Mucosa of gallbladder (tissue), 1 donor: ENCODE measurements at regions not wholly inside any gene's neighbourhood (a gene's known extent, or its start where the extent isn't known, plus 50 kb on each side); places are given as distances from the start of the nearest gene placed in this dataset.
"Not testable (repeated sequence)": the region's sequence is repeated elsewhere in the genome, so short reads cannot be mapped to it uniquely, and the experiment has no call there.

Experiments used
- DNase-seq: peaks from one replicate; pipeline ENCODE4 v3.0.0-alpha.2; 2020; ENCODE audit warnings: low spot score
- donor health status: DM: no; HTN: no; CAD: no.

- DNase-seq, result no peak
Measured at GRCh38 chr4:26175006-26175786, 145.6 kb upstream of the RBPJ start.

DNA sequence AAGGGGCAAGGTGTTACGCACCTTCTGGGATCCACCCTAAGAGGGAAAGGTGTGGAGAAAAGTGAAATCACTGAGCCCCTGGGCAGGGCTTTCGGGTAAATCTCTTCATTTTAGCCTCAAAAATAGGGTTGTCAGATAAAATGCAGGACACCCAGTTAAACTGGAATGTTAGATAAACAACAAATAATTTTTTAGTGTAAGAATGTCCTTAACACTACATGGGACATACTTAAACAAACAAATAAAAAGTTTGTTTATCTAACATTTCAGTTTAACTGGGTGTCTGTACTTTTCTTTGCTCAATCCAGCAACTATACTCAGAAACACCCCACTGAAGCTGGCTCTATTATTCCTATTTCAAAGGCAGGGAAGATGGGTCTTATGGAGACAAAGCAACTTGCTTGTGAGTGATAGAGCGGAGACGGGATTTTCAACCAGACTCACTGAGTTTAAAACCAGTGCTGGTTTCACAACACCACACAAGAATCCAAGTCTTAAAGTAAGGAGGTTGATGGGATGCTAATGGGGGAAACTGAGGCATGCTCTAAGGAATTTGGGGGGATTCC is 144.8 kb upstream of the RBPJ start:
- no peak for DNase-seq

DNA sequence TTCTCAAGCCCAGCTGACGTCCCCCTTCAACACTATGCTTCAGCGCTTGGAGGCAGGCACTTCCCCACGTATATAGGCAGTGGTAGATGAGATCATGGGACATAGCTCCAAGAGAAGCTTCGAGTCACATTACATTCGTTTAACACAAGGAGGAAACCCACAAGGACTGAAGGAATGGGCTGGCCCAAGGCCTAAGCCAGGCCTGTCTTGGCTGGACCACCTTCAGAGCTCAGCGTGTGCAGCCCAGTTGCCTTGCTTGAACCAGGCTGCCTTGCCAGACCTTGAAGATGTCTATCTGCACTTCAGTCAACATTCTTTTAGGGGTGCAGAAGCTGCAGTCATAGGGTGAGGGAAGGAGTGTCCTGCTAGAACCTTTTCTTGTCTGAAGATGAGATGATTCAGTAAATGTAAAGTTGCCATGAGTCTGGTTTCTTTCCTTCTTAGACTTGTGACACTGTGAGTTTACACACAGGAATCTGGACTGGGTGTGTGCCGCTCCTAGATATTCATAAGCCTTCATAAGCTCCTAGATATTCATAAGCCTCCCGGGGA is 144.1 kb upstream of the RBPJ start:
- DNase-seq, result no peak

DNA sequence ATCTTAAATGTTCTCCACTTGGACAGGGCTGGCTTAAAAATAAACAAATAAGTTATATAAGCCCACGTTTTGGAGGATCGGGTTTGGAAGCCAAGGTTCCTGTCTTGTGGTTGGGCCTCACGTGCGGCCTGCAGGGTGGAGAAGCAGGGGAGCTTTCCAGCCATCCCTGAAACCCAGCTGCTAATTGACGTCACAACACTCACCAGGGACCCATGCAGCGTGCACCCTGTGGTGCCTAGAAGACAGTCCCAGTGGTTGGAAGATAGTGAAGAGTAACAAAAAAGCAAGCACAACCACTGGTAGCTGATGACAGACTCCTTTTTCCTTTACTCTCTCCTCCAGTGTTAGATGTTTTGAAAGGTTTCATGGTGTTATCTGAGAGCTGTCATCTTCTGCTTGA is 142.0 kb upstream of the RBPJ start:
- peak; percentile 26 for DNase-seq

DNA sequence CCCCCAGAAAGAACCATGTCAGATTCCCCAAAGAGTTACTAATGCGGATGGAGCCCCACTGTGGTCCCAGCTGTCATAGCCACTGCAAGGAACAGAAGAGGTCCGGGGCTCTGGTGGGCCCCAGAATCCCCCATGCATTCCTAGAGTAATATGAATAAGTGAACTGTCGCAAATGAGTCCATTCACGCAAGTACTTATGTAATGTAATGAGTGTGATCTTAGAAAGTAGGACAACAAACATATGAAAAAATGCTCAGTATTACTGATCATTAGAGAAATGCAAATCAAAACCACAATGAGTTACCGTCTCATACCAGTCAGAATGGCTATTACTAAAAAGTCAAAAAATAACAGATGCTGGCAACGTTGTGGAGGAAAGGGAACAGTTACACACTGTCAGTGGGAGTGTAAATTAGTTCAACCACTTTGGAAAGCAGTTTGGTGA is 141.5 kb upstream of the RBPJ start:
- no peak for DNase-seq

- DNase-seq, result no peak
Measured at GRCh38 chr4:26181616-26182015, 139.2 kb upstream of the RBPJ start.

- no peak for DNase-seq
Measured at GRCh38 chr4:26183017-26183416, 137.8 kb upstream of the RBPJ start.

GRCh38 chr4:26185436-26185835 is 135.4 kb upstream of the RBPJ start:
- DNase-seq, result no peak

GRCh38 chr4:26191353-26191752 is 129.5 kb upstream of the RBPJ start:
- peak; percentile 52 for DNase-seq

DNA sequence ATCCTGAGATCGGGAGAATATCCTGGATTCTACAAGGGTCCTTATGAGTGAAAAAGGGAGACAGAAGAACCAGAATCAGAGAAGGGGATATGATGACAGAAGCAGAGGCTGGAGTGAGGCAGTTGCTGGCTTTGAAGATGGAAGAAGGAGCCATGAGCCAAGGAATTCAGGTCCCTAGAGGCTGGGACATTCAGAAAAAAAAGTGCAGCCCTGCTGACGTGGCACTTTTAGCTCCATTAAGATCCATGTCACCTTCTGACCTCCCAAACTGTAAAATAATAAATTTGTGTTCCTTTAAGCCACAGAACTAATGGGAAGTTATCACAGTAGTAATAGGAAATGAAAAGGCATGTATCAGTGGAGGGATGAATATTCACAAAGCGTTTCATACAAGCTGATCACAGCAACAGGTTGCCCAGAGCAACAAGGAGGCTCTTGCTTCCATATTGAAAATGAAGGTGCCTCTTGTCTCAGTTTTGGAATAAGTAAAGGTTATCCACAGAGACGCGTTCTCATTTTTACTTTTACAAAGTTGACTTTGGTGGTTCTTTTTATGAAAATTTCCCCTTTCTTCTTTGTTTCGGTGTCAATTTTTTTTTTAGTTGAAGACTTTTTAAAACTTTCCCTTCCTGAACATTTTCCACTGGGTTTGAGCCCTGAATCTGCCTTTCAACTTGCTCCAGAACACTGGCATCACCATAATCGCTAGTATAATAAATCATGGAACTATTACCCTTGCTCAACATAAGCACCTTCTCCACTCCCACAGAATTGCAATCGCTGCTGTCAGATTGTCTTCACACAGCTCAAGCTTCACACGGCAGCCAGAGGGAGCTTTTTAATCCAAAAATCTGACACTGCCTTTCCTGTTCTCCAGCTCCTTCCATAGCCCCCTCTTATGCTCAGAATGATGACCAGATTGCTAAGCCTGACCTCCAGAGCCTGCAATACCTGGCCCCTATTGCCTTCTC is 127.6 kb upstream of the RBPJ start:
- no peak for DNase-seq

DNA sequence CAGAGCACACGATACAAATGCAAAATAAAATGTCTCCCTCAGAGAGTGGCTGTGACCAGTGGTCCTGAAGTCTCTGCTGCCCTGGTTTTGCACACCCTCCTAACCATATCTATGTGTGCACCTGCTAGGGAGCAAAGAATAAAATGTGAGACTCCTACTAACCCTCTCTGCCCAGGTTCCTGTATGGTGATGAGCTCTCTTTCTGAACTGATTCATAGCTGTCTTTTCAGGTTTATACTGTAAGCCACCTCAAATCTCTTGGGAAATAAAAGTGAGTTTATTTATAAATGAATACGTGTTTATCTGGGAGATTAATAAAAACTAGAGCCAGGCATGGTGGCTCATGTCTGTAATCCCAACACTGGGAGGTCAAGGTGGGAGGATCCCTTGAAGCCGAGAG is 126.0 kb upstream of the RBPJ start:
- DNase-seq, result no peak

- no peak for DNase-seq
Measured at GRCh38 chr4:26196567-26196966, 124.2 kb upstream of the RBPJ start.

- DNase-seq, result no peak
Measured at GRCh38 chr4:26197018-26197779, 123.6 kb upstream of the RBPJ start.

DNA sequence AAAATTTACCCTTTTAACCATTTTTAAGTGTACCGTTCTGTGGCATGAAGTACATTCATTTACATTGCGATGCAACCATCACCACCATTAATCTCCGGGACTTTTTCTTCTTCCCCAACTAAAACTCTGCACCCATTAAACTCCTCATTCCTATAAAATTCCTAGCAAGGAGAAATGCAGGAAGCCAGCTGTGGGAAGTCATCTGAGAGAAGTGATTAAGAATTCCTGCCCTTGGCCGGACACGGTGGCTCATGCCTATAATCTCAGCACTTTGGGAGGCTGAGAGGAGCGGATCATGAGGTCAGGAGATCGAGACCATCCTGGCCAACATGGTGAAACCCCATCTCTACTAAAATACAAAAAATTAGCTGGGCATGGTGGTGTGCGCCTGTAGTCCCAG is 121.9 kb upstream of the RBPJ start:
- not testable (repeated sequence) for DNase-seq

DNA sequence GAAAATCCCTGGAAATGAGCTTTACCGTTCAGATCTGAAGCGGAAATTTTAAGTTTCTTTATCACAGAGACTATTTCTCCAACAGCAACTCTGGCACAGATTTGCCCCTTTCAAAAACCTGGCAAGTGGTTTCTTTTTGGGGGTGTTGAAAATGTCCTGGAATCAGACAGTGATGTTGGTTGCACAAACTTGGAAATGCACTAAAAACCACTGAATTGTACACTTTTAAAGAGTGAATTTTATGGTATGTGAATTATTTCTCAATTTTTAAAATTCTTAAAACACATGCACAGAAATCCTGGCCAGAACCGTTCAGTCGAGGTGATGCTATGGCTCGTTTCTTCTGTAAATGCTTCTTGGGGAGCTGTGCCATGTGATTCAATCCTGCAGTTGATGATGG is 121.2 kb upstream of the RBPJ start:
- no peak for DNase-seq

- DNase-seq, result no peak
Measured at GRCh38 chr4:26201120-26201519, 119.7 kb upstream of the RBPJ start.

DNA sequence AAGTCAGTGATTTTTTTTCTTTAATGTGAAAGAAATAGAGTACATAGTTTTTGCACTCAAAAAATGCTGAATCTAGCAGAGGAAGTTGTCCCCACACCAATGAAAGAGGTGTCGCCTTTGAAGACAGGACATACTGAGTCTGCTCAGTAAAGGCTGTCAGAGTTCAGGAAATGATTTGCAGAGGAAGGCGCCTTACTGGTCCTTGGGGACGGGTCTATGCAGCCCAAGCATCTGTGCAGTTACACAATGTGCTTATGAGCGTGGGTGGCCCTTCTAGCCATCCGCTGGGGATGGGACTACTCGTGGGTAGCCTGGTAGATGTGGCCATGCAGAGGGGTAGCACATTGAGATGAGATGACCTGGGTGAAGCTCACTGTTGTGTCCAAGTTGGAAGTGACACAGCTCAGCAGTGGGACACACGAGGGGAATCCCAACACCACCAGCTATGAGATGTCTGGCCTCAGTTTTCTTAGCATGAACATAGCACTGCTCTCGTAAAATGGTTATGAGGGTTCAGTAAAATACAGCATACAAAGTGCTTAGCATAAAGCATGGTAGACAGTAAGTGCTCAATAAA is 116.5 kb upstream of the RBPJ start:
- no peak for DNase-seq

GRCh38 chr4:26204911-26205370 is 115.9 kb upstream of the RBPJ start:
- peak; percentile 40 for DNase-seq

- peak; percentile 31 for DNase-seq
Measured at GRCh38 chr4:26206339-26206738, 114.5 kb upstream of the RBPJ start.

- DNase-seq, result no peak
Measured at GRCh38 chr4:26206999-26207398, 113.8 kb upstream of the RBPJ start.

DNA sequence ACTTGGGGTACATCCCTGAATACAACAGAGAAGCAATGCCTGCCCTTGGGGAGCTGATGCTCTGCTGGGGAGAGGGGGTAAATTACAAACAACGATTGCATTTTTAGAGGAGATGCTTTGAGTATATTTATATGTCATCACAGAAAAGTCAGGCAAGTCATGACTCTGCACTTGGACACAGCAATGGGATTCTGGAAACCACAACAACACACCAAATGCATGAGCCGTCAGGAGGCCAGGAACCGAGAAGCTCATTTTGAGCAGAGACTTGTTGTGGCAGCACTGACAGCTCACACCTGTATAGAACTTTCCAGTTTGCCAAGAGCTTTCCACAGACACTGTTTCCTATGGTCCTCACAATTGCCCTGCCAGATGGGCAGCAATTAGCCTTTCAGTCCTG is 113.2 kb upstream of the RBPJ start:
- no peak for DNase-seq
